ENCODE measurements at regions not wholly inside any gene's neighbourhood (a gene's known extent, or its start where the extent isn't known, plus 50 kb on each side); places are given as distances from the start of the nearest gene placed in this dataset.
A peak's percentile ranks its signal among the peaks of the same experiment; 100 is the strongest.

DNA sequence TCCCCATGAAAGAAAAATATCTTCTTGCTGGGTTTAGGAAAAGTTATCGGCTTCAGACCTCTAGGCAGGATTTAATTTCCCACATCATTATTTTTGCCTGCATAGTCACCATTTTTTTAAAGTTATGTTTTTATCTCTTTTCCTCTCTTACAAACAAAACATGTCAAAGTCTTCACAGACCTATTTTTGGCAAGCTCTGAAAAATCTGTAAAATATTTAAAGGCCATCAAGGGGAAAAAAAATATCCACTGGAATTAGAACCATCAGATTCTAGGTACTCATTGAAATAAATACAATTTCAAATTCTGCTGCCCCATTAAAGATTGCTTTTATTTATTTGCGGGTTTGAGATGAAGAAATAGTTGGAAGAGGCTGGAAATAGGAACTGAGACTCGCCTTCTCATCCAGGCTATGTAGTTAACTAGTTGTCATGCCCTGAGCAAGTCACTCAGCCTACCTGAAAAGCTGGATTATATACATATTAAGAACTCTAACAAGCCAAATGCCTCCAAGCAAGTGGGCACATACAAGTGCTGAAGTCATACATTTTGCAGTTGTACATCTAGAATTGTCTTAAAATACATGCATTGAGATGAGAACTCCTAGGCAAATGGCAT is 101.7 kb upstream of the SASH1 start:
- H3K27me3 ChIP-seq = no peaks in the 10 kb centered on the region
- H3K4me3 ChIP-seq = no peak overlapping the region
- intact Hi-C loops (cut with DNase I) = loop anchor here in 1 of 10 donors (10.0 kb wide), 2 partner anchors 224 to 736 kb away; partner anchors contain the start of gene SAMD5
- H3K4me1 ChIP-seq = peaks cover 3 to 70% (median 35%) of the 10 kb centered on the region in 9 donors
- H3K9me3 ChIP-seq = no peaks in the 10 kb centered on the region
- DNase-seq = no peak
- peak in 3 of 8 donors; percentile 5 to 13 (median 9) for ATAC-seq
- H3K27ac ChIP-seq = peak overlapping the region in 9 of 10 donors; percentile 3 to 79 (median 62)
- WGBS, 2 donors = 59 to 67% methylated on average over 3 of the region's 3 CpGs
- TF ChIP-seq, protein P1, sequence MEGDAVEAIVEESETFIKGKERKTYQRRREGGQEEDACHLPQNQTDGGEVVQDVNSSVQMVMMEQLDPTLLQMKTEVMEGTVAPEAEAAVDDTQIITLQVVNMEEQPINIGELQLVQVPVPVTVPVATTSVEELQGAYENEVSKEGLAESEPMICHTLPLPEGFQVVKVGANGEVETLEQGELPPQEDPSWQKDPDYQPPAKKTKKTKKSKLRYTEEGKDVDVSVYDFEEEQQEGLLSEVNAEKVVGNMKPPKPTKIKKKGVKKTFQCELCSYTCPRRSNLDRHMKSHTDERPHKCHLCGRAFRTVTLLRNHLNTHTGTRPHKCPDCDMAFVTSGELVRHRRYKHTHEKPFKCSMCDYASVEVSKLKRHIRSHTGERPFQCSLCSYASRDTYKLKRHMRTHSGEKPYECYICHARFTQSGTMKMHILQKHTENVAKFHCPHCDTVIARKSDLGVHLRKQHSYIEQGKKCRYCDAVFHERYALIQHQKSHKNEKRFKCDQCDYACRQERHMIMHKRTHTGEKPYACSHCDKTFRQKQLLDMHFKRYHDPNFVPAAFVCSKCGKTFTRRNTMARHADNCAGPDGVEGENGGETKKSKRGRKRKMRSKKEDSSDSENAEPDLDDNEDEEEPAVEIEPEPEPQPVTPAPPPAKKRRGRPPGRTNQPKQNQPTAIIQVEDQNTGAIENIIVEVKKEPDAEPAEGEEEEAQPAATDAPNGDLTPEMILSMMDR (IDR thresholded peaks at IDR 0.05) = no peak
- no peaks in the 10 kb centered on the region for H3K36me3 ChIP-seq

DNA sequence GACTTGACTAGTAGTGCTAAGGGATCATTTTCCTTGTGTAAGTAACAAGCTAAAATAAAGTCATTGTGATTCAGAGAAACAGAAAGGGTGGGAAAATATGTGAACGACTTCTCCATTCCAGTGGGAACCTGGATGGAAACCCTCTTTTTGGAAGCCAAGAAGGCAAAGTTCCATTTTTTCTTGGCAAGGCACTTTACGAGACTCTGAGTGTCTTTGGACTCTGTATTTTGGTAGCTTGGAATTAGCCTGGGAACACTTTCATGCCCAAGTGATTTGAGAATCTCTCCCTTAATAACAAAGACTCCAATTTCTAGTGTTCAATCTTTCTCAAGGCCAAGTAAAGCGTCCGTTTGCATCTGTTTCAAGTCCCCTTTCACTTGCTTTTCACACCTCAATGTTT is 100.5 kb upstream of the SASH1 start:
- Histone ChIP-seq H3K4me3 (no peak overlapping the region), H3K36me3 (no peaks in the 10 kb centered on the region), H3K27me3 (no peaks in the 10 kb centered on the region), H3K9me3 (no peaks in the 10 kb centered on the region), H3K27ac (peak overlapping the region in 8 of 10 donors; percentile 17 to 79 (median 66)), H3K4me1 (peaks cover 3 to 70% (median 35%) of the 10 kb centered on the region in 9 donors)
- ATAC-seq = peak in 6 of 8 donors; percentile 36 to 52 (median 38)
- intact Hi-C loops (cut with DNase I) = loop anchor here in 1 of 10 donors (10.0 kb wide), 2 partner anchors 223 to 737 kb away; partner anchors contain the start of gene SAMD5
- 39 to 40% methylated on average over 4 of the region's 4 CpGs for WGBS, 2 donors
- TF ChIP-seq, protein P1 (IDR thresholded peaks at IDR 0.05) = no peak
- DNase-seq = peak in 1 of 2 donors; percentile 46

DNA sequence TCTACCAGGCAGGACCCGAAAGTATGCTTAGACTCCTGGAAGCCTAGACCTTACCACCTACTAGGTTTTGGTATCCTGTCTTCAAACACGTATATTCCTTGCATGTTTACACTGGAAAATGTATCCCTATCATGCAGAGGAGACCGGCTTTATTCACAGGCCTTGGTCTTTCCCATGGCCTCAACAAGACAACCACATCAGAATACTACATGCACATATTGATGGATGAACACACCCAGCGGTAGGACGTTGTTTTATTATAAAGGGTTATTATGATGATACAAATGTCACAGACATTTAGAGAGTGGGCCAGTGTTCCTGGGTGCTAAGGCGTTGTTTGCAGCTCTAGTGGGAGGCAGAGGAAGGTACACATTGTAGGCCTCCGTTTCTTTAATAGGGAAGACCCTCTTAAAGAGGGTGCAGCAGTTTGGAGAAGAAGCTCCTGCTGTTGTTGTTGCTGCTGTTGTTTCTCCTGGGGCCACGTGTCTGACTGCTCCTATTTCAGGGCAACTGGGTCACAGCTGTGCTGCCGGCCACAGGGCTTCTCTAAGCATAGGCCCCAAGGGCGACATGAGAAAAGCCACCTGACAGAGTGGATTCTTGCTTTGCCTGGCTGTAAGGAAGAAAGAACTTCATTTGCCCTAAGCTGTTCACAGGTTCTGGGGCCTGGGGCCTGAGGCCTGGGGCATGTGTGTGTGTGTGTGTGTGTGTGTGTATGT is 98.3 kb upstream of the SASH1 start:
- Histone ChIP-seq H3K9me3 (no peaks in the 10 kb centered on the region), H3K27me3 (no peaks in the 10 kb centered on the region), H3K27ac (peak overlapping the region in 6 of 10 donors; percentile 13 to 79 (median 66)), H3K36me3 (no peaks in the 10 kb centered on the region), H3K4me1 (peaks cover 3 to 70% (median 31%) of the 10 kb centered on the region in 9 donors), H3K4me3 (no peak overlapping the region)
- TF ChIP-seq, protein P1 (IDR thresholded peaks at IDR 0.05) = no peak
- ATAC-seq (peak; percentile 27 to 71 (median 58)), DNase-seq (peak; percentile 24 to 44)
- WGBS, 2 donors = 78 to 80% methylated on average over 10 of the region's 10 CpGs
- intact Hi-C loops (cut with DNase I) = loop anchor here in 1 of 10 donors (10.0 kb wide), 2 partner anchors 220 to 740 kb away; partner anchors contain the start of gene SAMD5

DNA sequence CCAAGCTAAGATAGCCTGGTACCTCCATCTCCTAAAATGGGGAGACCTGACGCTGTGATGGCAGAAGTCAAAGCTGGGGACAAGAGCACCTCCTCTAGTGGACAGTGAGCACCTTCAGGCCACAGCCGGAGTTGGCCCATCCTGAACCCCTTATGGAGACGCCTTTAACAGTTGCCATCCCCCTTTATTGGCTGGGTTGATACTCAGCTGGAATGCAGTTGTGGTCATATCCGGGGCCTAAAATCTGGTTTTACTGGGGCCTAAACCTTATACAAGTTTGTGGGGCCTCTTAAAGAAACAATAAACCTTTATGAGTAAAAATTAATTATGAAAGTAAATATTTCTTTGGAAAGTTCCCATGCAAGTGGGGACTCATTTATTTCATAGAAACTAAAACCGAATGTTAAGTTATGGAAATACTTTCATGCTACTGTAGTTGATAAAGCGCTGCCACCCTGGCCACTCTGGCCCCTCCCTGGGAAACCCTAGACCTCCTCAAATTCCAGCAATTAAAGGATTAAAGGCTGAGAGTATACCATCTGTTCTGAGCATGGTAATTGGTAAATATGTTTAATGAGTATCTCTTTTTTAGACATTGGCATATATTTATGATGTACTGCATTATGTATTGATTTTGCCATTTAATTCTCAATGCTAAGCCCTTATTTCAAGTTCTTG is 95.1 kb upstream of the SASH1 start:
- TF ChIP-seq, protein P1 (IDR thresholded peaks at IDR 0.05) = no peak
- intact Hi-C loops (cut with DNase I) = loop anchor here in 2 of 10 donors (5.0 to 10.0 kb wide), 3 partner anchors 65 to 743 kb away; partner anchors contain the start of gene SAMD5 (in 1 of the 2)

More for the DNA sequence above, 95.1 kb upstream of the SASH1 start:
- H3K36me3 ChIP-seq = no peaks in the 10 kb centered on the region
- ATAC-seq = no peak
- H3K9me3 ChIP-seq = no peaks in the 10 kb centered on the region
- 90 to 93% methylated on average over 6 of the region's 6 CpGs for WGBS, 2 donors
- H3K4me1 ChIP-seq = peaks cover 0 to 48% (median 15%) of the 10 kb centered on the region in 9 donors
- DNase-seq = no peak
- H3K27me3 ChIP-seq = no peaks in the 10 kb centered on the region
- H3K27ac ChIP-seq = no peak overlapping the region
- H3K4me3 ChIP-seq = no peak overlapping the region

Measured in heart right ventricle (tissue), 16 donors.